GM15510 (cell line): ENCODE measurements at regions not wholly inside any gene's neighbourhood (a gene's known extent, or its start where the extent isn't known, plus 50 kb on each side); places are given as distances from the start of the nearest gene placed in this dataset.

Experiments used
- POLR2A ChIP-seq: IDR thresholded peaks from 3 replicates; pipeline ENCODE4 v1.6.1; 2011; ENCODE audit warnings: borderline replicate concordance; ENCODE audit not compliant: insufficient read length; ENCODE audit errors: extremely low read depth

GRCh38 chr22:25472382-25472781 is 92.1 kb upstream of the GRK3 start:
- no peak for TF ChIP-seq POLR2A

GRCh38 chr22:25475257-25476022 is 89.0 kb upstream of the GRK3 start:
- TF ChIP-seq POLR2A, result no peak

GRCh38 chr22:25477358-25477757 is 87.1 kb upstream of the GRK3 start:
- TF ChIP-seq POLR2A, result no peak

GRCh38 chr22:25478111-25478510 is 86.4 kb upstream of the GRK3 start:
- no peak for TF ChIP-seq POLR2A

GRCh38 chr22:25478528-25478927 is 85.9 kb upstream of the GRK3 start:
- no peak for TF ChIP-seq POLR2A

DNA sequence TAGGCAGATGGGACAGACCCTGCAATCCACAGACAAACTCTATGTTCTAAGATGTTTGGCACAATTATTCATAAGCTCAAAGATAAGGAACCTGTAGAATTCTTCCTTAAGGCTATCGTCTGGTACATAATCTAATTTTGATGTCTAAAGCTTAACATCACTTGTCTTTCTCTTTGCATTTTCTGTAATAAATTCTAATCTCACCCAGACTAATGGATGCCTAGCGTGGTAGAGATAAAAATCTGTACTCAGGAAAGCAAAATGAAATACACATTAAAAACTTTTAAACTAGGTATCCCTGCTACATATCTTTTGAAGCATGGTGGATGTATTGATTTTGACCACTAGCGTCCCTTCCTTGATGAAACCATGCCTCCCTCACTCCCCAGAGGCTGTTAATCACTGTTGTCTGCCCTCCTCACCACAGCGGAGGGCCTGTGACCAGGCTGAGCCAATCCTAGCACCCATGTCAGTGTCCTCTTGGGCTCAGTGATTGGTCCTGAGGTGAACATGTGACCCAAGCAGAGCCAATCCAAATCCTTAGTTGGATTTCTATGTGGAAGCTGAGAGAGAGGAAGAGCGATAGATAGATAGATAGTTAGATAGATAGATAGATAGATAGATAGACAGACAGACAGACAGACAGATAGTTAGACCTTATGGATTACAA is 82.2 kb upstream of the GRK3 start:
- TF ChIP-seq POLR2A, result no peak

DNA sequence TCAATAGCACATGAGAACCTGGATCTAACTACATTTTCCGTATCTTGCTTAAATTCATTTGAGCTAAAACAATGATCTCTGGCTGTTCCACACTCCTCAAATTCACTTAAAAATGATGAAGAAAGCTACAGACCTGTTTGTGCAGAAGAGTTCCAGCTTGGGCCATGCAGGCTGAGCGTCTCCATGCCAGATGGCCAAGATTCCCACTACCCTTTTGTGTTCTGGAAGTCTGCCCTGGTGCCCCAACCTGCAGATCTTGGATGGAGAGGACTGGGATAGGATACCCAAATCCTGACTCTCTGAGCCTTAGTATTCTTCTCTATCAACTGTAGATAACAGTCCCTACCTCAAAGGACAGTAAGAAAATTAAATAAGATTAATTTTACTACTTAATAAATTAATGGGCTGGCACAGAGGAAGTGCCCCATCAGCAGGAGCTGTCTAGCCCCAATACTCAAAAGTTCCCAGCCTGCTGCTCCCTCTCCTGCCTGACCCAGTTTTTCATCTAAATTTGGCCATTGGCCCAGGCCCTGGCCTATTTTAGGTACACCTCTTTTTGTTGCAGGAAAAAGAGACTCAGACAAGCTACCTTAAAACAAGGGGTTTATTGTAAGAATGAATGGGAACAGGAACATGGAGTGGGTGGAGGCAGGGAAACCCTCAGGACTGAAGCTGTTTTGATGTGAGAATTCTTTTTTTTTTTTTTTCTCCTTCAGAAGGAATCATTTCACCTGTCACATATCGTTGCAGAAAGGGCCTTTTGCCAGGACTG is 81.4 kb upstream of the GRK3 start:
- no peak for TF ChIP-seq POLR2A

DNA sequence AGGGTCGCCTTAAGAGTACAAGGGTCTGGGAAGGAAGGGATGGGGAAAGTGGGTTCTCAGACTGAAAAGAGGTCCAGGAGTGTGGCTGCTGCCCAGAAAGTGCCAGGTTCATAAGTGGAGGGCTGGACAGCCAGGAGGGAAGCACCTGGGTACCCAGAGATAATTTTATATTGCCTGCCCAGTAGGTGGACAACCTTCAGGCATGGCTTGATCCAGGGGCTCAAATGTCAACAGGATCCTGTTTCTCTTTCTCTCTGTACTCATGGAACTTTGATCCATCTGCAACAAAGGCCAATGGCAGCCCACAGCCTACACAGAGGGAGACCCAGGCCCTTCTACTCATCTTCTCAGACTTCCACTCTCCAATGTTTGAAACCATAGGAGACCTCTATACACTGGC is 80.5 kb upstream of the GRK3 start:
- TF ChIP-seq POLR2A, result no peak

DNA sequence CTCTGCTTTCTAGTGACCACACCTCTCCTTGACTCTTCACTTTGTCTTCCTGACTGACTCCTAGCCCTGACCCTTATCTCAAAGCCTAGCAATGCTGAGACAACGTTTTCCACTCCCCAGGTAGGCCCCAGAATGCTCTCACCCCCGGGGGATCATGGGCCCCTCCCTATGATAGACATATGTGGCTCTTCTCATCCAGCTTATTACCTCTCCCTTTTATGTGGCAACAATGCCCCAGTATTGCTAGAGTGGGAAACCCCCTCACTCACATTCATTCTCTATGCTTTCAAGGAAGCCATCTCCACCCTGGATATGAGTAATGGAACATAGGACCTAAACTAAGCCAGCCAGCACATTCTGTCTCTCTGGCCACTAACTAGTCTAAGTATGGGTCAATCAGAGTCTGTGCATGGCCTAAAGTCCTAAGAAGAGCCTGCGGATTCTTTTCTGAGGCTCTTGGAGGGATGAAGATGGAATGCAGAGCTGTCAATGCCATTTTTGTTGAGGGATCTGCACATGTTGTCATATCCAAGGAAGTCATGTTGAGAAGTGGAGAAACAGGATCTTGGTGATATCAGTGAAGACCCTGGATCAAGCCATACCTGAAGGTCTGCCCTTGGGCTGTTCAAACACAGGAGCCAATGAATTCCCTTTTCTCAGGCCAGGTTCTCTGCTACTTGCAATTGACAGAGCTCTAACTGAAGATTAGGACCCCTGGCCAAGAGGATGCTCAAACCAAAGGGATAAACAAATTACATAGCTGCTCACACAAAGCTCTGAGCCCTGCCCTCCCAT is 79.8 kb upstream of the GRK3 start:
- TF ChIP-seq POLR2A, result no peak

- TF ChIP-seq POLR2A, result no peak
These were observed 78.6 kb upstream of the GRK3 start for GRCh38 chr22:25485626-25486545.

- no peak for TF ChIP-seq POLR2A
These were observed 77.0 kb upstream of the GRK3 start for GRCh38 chr22:25487508-25487907.

- TF ChIP-seq POLR2A, result no peak
These were observed 76.0 kb upstream of the GRK3 start for GRCh38 chr22:25488244-25489020.

DNA sequence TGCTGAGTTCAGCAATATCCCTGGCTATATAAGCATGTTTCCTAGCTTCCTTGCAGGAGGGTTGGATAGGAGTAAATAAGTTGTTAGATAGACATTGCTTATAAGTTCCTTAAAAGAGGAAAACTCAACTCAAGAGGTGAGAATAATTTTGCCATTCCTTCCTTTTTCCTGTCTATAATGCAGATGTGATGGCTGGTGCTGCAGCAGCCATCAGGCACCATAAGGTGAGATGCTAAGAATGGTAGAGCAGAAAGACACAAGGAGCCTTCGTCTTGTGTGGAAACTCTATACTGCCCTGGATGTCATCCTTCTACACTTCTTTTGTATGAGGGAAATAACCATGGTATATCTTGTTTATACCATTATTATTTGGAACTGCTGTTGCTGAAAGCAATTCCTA is 74.5 kb upstream of the GRK3 start:
- no peak for TF ChIP-seq POLR2A

- no peak for TF ChIP-seq POLR2A
These were observed 73.6 kb upstream of the GRK3 start for GRCh38 chr22:25490896-25491295.

DNA sequence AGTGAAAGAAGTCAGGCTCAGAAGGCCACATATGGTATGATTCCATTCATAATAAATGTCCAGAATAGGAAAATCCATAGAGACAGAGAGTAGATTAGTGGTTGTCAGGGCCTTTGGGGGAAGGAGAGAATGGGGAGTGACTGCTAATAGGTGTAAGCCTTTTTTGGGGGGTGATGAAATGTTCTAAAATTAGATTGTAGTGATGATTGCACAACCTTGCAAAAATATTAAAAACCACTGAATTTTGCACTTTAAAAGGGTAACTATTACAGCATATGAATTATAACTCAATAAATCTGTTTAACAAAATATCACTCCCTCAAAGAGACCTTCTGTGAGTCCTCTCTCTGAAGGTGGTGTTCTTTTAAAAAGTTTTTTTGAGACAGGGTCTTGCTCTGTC is 72.3 kb upstream of the GRK3 start:
- no peak for TF ChIP-seq POLR2A
